Breast epithelium (tissue), 4 donors: ENCODE measurements at regions not wholly inside any gene's neighbourhood (a gene's known extent, or its start where the extent isn't known, plus 50 kb on each side); places are given as distances from the start of the nearest gene placed in this dataset.

Source experiments
- DNase-seq, 2 donors: peaks; one replicate each; pipeline ENCODE4 v3.0.0-alpha.2; 2019; ENCODE audit warnings: low spot score in 2 of 2
- H3K27ac ChIP-seq, 2 donors: fragments of 200-600 bp; sonication (generic) in 1 of 2; one replicate each; pipeline ENCODE4 v1.5.1; 2016 to 2019; ENCODE audit warnings: mild to moderate bottlenecking in 1 of 2
- H3K27me3 ChIP-seq, 2 donors: fragments of 200-600 bp; sonication (generic) in 1 of 2; one replicate each; pipeline versions ENCODE4 v1.5.1 to v1.6.0; 2017 to 2019; ENCODE audit warnings: control low read depth in 1 of 2, mild to moderate bottlenecking in 1 of 2
- H3K36me3 ChIP-seq: fragments of 200-600 bp; one replicate; pipeline ENCODE4 v1.5.1; 2019
- H3K4me1 ChIP-seq, 2 donors: fragments of 200-600 bp; sonication (generic); one replicate each; pipeline ENCODE4 v1.5.1; 2016 to 2019; ENCODE audit warnings: control low read depth in 1 of 2
- H3K4me3 ChIP-seq, 3 donors: fragments of 200-600 bp; sonication (generic); 1 replicate in 2 of 3; 2 replicates in 1 of 3; pipeline ENCODE4 v1.5.1; 2016 to 2019; ENCODE audit warnings: mild to moderate bottlenecking in 3 of 3, moderate library complexity in 2 of 3
- H3K9me3 ChIP-seq, 2 donors: fragments of 200-600 bp; sonication (generic) in 1 of 2; one replicate each; pipeline ENCODE4 v1.5.1; 2016 to 2019; ENCODE audit warnings: control low read depth in 1 of 2
- CTCF ChIP-seq, 3 donors: fragments of 450-650 bp; IDR thresholded peaks; one replicate each; pipeline ENCODE4 v1.5.1; 2016 to 2017; ENCODE audit warnings: antibody characterized with exemption in 3 of 3, mild to moderate bottlenecking in 3 of 3, moderate library complexity in 3 of 3
- POLR2A ChIP-seq: fragments of 450-650 bp; IDR thresholded peaks from one replicate; pipeline ENCODE4 v1.6.1; 2016; ENCODE audit warnings: antibody characterized with exemption, mild to moderate bottlenecking, moderate library complexity
- POLR2AphosphoS5 ChIP-seq, 3 donors: sonication (generic); formaldehyde crosslinking; IDR thresholded peaks; one replicate each; pipeline ENCODE4 v1.6.1; 2017; ENCODE audit warnings: antibody characterized with exemption in 3 of 3
- intact Hi-C: fragments of 100-400 bp; cut with DNase I; formaldehyde crosslinking; loops from one replicate; pipeline ENCODE4 v1.15.1; 2023; ENCODE audit warnings: low total_unique reads

- no peaks in the 10 kb centered on the region for H3K36me3 ChIP-seq
- no peak overlapping the region for H3K27ac ChIP-seq
- no peaks in the 10 kb centered on the region for H3K9me3 ChIP-seq
- H3K4me1 ChIP-seq = no peaks in the 10 kb centered on the region
- TF ChIP-seq POLR2A (no peak), CTCF (IDR thresholded peaks at IDR 0.05) (no peak), POLR2AphosphoS5 (IDR thresholded peaks at IDR 0.05) (no peak)
- H3K4me3 ChIP-seq = no peak overlapping the region
- DNase-seq = no peak
- H3K27me3 ChIP-seq = peaks cover 0 to 34% of the 10 kb centered on the region in 2 donors
- intact Hi-C loops = no loop called here
Observed at GRCh38 chr9:84138541-84138940, 157.9 kb downstream of the RMI1 start.

- peaks cover 0 to 43% of the 10 kb centered on the region in 2 donors for H3K27me3 ChIP-seq
- H3K9me3 ChIP-seq = no peaks in the 10 kb centered on the region
- TF ChIP-seq CTCF (IDR thresholded peaks at IDR 0.05) (no peak), POLR2A (no peak), POLR2AphosphoS5 (IDR thresholded peaks at IDR 0.05) (no peak)
- H3K36me3 ChIP-seq = no peaks in the 10 kb centered on the region
- intact Hi-C loops = no loop called here
- DNase-seq = peak in 1 of 2 donors; percentile 44
- peak overlapping the region in 1 of 3 donors; percentile 29 for H3K4me3 ChIP-seq
- no peak overlapping the region for H3K27ac ChIP-seq
- no peaks in the 10 kb centered on the region for H3K4me1 ChIP-seq
Observed at GRCh38 chr9:84139296-84140070, 158.9 kb downstream of the RMI1 start.

- TF ChIP-seq POLR2AphosphoS5 (IDR thresholded peaks at IDR 0.05) (no peak), CTCF (IDR thresholded peaks at IDR 0.05) (no peak), POLR2A (no peak)
- Histone ChIP-seq H3K27me3 (peaks cover 0 to 45% of the 10 kb centered on the region in 2 donors), H3K9me3 (no peaks in the 10 kb centered on the region), H3K36me3 (no peaks in the 10 kb centered on the region), H3K27ac (no peak overlapping the region), H3K4me3 (peak overlapping the region; percentile 32 to 48 (median 40)), H3K4me1 (no peaks in the 10 kb centered on the region)
- intact Hi-C loops = no loop called here
- DNase-seq = no peak
Observed at GRCh38 chr9:84140535-84141101, 160.0 kb downstream of the RMI1 start.

GRCh38 chr9:84141741-84142370, 161.3 kb downstream of the RMI1 start:
- intact Hi-C loops = no loop called here
- H3K27me3 ChIP-seq = peaks cover 0 to 45% of the 10 kb centered on the region in 2 donors

More at GRCh38 chr9:84141741-84142370, 161.3 kb downstream of the RMI1 start:
- DNase-seq = no peak
- H3K27ac ChIP-seq = no peak overlapping the region
- no peaks in the 10 kb centered on the region for H3K36me3 ChIP-seq
- H3K4me1 ChIP-seq = no peaks in the 10 kb centered on the region
- H3K9me3 ChIP-seq = no peaks in the 10 kb centered on the region
- no peak for TF ChIP-seq POLR2AphosphoS5 (IDR thresholded peaks at IDR 0.05)
- TF ChIP-seq POLR2A = no peak
- TF ChIP-seq CTCF (IDR thresholded peaks at IDR 0.05) = no peak
- H3K4me3 ChIP-seq = no peak overlapping the region
